ENCODE measurements at regions not wholly inside any gene's neighbourhood (a gene's known extent, or its start where the extent isn't known, plus 50 kb on each side); places are given as distances from the start of the nearest gene placed in this dataset.

- TF ChIP-seq CTCF (IDR thresholded peaks at IDR 0.05) (no peak), POLR2AphosphoS5 (IDR thresholded peaks at IDR 0.05; ENCODE audit: low read depth, low read length) (no peak), SIN3A (IDR thresholded peaks at IDR 0.05; ENCODE audit: borderline replicate concordance, insufficient read depth, low read depth, low read length) (no peak), REST (IDR thresholded peaks at IDR 0.05; ENCODE audit: insufficient read depth in 1 of 2, low read depth in 2 of 2, low read length in 1 of 2) (no peak), TCF7L2 (IDR thresholded peaks at IDR 0.05; ENCODE audit: low read depth, low read length) (no peak)
Observed at GRCh38 chrY:19095460-19095859, 321.9 kb upstream of the HSFY2 start.
